T-helper 22 cell (primary cell): ENCODE measurements at regions not wholly inside any gene's neighbourhood (a gene's known extent, or its start where the extent isn't known, plus 50 kb on each side); places are given as distances from the start of the nearest gene placed in this dataset.

Experiments used
- DNase-seq: peaks from one replicate; pipeline ENCODE4 v3.0.0-alpha.2; 2020; ENCODE audit warnings: low read depth

DNA sequence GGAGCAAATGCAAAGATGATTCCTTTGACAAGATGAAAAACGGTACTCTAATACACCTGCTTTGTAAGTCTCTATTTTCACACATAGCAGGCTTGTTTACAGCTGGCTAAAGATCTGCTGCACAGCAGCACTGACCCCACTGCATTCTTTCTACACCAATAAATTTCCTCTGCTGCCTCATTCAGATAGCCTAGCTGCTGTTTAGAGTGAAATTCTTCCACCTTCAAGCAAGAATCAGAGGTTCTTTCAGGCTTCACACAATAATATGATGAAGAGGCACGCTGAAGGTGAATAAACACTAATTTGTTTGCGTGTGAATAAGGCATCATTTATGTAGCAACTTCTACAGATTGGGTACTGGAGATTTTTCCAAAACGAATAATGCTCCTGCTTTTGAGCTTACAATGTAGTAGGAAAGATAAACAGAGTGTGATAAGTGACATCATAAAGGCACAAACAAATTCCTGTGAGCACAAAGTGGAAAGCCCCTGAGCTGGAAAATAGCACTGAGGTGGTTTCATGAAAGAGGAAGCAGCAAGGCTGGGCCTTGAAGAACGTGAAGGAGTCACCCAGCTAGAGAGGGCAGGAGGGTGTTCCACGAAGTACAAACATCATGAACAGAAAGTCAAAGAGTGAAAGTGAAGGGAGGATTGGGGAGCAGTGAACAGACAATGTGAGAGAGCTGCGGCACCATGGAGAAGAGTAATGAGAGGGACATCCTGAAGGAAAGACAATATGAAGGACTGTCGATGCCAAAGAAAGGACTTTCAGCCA, 543.4 kb downstream of the CD83 start:
- no peak for DNase-seq

DNA sequence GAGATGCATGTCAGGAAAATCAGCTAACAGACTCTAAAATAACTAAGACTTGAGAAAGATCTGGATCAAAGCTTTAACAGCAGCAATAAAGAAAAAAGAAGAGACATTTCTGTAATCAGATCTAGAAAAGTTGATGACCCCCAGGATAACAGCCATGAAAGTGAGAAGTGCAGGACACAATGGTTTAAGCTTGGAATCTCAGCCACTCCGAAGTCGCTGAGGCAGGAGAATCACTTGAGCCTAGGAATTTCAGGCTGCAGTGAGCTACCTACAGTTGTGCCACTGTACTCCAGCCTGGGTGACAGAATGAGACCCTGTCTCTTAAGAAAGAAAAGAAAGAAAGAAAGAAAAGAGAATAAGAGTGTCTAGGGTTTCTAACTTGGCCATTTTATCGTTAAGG, 544.1 kb downstream of the CD83 start:
- DNase-seq = no peak

DNA sequence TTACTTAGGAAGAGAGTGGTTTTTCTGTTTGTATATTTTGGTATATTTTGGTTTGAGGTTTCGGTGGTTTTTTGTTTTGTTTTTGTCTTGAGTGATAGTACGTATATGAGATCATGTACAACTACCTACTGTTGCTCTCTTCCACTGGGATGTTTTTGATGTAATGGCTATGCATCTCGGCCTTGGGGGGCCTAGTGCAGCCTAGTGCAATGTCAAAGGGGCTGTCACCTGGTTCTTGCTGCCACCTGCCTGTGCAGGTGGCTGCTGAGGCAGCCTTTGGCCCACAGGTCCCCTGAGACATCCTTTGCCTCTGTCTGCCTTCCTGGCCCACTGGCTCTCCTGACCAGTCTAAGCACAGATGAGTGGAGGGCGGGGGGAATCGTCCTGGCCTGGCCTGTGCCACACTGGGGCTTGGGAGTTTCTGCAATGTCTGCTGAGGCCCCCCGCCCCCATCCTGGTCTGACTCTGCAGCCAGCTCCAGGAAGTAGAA, 546.6 kb downstream of the CD83 start:
- no peak for DNase-seq

DNA sequence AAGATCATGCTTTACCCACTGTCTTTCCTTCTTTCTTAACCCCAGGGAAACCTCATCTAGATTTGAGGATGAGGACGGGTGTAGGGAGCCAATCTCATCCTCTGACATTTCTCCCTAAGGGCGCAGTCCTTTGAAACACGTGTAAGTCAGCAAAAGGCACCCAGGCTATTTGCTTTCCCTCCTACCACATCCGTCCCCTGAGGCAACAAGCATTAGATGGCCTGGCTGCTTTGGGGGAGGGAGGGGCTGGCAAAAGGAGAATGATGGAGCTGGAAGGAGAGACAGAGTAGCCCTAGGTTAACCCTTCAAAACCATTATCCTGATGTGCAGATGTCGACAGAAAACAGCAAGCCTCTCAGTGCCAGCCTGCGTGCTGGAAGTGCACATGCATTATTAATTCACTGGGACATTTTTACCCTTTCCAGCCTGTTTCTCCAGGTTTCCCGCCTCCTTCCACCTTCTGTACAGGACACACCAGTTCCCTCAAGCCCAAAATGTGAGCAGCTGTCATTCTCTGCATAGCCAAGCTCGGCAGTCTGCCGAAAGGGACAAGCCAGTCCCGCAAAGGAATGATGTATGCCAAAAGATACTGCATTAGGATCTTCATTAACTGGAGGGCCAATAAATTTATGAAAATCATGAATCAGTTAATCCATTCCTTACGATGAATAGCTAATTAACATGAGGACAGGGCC, 547.2 kb downstream of the CD83 start:
- DNase-seq = no peak

DNA sequence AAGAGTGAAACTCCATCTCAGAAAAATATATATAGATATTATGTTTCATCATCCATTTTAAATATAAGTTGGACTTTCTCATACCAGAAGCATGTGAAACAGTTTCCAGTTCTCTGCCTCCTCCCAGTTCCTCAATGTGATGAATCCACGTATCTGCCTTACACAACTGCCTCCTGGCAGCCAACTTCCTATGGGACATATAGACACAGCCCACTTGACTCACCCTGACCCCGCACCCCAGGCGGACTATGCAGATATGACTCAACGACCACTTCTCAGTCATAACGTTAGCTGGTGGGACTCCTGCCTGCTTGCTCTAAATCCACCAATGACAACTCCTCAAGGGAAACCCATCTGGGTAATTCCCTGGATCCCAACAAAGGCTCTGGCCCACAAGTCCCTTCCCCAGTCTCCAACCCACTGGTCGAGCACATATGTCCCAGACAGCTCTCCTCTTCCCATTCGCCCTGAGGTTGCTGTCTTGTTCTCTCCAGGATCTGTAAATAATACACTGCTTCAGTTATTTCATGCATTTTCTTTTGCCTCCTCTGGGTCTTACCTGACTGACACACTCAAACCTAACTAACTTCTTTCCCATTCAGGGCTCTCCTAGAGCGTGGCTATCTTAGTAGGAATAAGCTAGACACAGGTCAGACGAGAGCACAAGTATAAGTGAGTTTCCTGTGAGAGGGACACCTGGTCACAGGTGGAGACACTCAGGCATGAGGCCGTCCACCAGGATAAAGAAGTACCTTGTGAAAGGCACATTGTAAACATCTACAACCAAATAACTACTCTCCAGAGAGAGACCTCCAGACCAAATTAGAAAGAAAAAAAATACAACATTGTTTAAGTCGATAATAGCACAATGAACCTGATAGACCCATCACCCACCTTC, 548.5 kb downstream of the CD83 start:
- no peak for DNase-seq

DNA sequence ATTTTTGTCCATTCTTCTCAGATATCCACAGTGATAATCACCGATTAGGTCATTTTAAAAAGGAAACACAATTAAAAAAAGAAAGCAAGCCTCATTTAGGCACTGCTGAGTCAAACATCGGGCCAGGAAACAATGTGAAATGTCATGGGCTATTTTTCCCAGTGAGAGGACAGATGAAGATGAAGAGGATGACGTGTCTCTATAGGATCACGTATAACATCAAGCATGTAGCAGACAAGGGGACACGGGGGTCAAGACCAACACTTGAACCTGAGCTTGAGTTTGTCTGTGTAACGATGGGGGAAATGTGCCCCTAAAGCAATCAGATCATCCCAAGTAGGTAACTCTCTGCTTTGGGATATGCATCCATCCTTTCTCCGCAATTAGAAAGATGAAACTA, 553.2 kb downstream of the CD83 start:
- DNase-seq = no peak

DNA sequence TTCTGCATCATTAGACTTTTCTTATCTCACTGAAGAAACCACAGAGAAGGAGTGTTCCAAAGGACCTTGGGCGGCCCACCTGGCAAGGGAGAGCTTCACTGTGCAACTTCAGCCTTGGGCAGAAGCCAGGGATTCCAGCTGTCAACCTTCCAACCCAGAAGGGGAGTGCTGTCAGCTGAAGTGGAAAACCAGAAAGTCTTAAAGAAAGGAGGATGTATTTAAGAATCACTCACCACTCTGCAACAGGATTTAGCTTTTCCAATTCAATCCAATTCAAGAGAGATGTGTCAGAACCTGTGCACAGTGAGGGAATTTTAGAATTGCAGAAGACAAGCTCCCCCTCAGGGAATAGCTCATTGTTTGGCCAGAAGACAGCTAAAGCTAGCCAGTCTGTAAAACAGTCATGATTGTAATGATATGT, 553.7 kb downstream of the CD83 start:
- no peak for DNase-seq

DNA sequence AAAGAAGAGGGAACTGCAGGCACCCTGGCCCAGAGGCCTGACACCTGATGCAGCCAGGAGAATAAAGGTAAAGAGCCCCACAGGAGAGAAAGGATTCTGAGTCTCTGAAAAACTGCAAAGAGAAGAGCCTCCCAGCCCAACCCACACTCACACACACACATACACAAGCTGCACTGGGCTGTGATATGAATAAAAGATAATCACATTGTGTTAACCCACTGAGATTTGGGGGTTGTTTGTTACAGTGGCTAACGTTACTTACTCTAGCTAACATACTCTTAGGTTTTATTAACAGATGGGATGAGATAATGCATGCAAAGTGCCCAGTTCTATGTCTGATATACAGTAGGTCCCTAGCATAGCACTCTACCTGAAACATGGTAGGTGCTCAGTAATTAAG, 554.4 kb downstream of the CD83 start:
- no peak for DNase-seq

DNA sequence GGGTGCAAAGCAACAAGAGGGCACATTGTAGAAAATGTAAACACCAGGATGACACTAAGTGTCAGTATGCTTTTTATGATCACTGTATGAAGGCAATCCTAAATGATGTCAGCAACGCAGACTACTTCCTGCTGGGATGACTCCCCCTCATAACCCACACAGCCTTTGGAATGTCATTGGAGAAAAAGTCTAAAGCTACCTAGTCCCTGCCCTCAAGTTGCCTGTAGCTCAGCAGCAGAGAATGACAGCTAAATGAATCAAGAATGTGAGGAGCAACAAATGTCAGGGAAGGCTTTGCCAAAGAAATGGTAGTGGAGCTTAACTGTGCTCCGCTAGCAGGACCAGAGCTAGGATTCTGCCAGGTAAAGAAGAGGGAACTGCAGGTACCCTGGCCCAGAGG, 555.6 kb downstream of the CD83 start:
- no peak for DNase-seq

DNA sequence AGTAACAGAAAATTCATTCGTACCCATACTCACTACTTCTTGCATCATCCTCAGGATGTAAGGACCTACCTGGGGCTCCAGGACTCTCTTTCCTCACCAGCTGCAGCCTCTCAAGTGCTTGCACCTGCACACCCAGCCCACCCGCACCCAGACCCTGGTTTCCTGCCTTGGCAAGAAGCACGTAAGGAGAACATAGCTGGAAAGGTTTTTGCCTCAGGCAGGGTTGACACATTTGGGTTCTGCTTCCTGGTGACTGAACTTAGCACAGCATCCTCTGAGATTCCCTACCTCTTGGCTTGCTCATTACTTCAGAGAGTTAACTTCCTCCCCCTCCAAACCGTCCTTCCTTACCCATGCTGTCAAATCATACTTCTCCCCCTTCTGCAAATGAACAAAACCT, 556.9 kb downstream of the CD83 start:
- no peak for DNase-seq

DNA sequence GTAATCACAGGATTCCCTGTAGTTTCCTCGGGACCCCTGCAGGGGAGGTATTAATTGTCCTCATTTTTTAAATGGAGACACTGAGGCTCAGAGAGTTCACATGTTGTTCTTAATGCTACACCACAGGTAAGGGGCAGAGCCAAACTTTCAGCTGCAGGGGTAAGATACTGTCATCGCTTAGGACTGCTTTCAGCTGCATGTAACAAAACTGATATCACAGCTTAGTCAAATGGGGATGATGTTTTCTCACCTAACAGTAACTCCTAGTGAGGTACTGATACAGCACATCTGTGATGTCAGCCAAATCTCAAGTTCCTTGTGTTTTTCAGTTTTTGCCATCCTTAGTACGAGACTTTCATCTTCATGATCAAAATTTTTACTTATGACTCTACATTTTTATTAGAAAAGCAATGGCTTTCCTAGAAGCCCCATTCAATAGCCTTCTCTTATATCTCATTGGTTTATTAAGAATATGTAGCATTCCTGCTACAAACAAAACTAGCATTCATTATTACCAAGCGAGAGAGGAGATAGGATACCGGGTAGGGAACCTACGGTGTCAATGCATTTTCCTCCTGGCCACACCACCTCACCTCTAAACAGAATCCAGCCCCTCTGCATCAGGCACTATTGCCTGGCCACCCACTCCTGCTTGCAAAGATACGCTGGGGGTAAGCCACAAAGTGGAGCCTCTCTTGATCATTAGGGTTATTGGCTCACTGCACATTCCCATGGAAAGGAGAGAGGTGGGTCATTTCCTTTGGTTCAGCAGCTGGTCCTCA, 557.5 kb downstream of the CD83 start:
- DNase-seq = no peak

DNA sequence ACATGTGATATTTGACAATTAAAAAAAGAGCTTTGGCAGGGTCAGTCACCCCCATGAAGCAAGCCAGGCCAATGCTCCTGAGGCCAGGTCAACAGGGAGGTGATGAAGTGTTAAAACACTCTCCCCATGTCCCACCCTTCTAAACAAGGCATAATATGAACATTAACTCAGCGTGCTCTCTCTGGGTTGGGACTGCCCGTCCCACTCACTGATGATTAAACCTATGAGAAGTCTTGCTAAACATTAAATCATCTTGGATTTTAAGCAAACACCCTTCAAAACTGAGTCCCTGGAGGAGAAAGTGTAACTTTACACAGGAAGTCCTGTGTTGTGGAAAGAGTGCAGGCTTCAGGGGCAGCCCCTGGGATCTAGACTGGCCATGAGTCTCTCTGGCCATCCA, 558.5 kb downstream of the CD83 start:
- DNase-seq = no peak

DNA sequence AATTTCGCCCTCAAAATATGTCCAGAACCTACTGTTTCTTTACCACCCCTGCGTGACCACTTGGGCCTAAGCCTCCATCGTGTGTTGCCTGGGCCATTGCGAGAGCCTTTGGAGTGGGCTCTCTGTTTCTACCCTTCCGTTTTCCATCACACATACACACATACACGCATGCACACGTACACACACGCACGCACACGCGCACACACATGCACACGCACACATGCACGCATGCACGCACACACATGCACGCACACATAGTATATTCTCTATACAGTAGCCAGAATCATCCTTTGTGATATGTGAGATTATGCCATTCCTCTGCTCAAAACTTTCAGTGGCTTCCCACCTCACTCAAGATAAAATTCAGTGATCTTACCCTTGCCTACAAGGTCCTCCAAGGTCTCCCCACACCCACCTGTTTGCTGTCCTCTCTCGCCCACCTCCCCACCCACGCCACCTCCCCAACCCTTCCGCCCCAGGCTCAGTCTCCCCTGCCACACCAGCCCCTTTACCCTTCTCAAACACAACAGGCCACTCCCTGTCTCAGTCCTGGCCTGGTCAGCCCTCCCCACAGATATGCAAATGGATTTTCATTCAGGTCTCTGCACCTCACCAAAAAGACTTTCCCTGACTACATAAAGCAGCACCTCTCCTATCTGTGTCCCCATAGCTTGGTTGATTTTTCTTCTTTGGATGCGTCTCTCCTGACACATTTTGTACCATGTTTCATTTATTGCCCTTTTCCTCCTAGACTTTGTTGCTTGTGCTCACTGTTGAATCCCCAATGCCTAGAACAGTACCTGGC, 559.6 kb downstream of the CD83 start:
- DNase-seq = no peak

DNA sequence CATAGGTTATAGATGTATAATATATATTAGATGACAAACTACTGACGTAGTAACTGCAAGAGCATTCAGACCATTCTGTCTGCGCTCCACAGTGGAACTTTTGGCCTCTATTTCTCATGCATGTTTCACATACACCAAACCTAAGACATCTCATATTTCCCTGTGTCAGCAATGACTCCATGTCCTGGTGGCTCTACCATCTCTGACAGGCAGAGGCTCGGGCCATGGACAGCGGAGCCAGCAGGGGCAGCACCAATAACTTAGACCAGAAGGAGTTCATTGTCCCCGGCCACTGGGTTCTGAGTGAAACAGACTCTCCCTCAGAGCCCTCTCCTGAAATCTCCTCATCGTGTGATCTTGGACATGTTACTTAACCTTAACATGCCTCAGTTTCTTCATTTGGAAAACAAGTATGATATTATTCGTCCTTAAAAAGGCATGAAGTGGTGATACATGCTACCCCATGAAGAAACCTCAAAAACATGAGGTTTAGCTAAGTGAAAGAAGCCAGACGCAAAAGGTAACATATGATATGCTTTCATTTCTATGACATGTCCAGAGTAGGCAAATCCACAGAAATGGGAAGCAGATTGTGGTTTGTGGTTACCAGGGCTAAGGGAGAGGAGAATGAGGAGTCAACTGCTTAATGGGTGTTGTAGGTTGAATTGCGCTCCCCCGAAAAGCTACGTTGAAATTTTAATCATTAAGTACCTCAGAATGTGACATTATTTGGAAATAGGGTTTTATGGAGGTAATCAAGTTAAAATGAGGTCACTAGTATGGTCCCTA, 564.0 kb upstream of the JARID2 start:
- no peak for DNase-seq

DNA sequence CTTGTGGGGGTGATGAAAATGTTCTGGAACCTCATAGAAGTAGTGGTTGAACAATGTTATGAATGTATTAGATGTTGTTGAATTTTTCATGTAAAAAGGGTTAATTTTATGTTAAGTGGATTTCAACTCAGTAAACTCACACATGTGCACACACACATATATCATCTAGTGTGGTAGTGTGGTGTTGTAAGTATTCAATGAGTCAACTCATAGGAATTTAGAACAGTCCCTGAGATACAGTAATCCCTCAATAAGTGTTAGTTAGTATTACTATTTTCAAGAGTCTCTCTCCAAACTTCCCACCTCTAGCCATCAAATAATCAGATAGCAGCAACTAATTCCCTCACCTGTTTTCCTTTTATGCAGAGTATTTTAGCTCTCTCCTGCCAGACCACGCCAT, 563.1 kb upstream of the JARID2 start:
- DNase-seq = no peak

DNA sequence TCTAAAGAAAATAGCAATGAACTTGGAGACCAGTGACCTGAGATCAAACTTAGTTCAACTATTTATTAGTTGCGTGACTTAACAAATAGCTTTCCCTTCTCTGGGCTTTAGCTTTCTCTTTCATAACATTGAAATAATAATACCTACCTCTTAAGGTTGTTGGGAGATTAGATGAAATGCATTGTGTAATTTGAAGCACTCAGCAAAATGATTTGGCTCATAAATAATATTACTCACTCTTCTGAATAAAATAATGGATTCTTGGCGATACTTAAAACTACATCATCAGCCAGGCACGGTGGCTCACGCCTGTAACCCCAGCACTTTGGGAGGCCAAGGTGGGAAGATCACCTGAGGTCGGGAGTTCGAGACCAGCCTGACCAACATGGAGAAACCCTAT, 556.2 kb upstream of the JARID2 start:
- DNase-seq = no peak

DNA sequence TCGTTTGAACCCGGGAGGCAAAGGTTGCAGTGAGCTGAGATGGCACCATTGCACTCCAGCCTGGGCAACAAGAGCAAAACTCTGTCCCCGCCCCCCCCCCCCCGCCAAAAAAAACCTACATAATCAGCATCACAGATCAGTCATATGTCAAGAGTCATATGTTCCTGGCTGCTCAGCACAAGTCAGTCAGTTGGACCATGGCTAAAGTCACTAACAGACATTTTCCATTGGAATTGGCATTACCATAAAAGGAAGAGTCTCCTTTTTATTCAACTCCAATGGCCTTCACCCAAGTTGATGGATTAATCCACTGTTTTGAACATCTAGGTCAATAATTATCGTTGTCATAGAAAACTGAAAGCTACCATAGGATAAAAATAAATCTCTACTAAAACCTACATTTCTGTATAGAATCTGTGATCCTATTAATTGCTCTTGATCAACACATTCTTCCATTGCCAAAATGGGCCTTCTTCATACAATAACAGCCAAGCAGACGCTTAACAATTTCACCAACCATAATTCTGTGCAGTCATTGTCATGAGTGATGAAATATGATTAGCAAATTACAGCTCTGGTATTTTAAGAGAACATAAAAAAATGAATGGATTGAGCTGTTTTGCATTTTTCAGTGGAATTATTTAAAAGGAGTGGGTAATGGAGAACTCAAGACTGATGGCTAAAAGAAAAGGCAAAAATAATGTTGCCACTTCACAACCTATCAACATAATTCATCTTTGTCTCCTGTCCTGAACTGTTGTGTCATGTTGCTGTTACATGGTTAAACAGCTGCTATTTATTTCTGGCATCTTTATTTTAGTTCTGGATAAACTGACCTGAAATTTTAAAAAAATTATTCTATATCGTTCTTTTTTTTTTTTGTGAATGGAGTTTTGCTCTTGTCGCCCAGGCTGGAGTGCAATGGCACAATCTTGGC, 555.5 kb upstream of the JARID2 start:
- DNase-seq = no peak

DNA sequence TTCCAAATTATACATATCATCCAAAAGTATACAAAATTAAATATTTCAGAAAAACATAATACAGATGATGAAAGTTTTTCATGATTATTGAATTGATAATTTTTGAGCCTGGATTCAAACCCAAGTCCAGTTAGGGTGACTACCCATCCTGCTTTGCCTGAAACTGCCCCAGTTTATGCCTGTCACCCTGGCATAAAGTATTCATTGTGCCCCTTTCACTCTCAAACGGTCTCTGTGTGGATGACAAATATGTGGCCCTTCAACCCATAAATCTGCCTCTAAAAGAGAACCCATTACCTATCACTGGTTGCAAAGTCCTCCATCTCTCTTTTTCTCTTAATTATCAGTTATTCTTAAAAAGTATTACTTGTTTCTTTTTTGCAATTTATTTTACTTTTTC, 553.7 kb upstream of the JARID2 start:
- DNase-seq = no peak
